A673 (cell line): ENCODE measurements at regions not wholly inside any gene's neighbourhood (a gene's known extent, or its start where the extent isn't known, plus 50 kb on each side); places are given as distances from the start of the nearest gene placed in this dataset.

Experiments
- EZH2 ChIP-seq: fragments of 200-600 bp; sonication (generic); IDR thresholded peaks from 2 replicates; pipeline ENCODE4 v1.6.1; 2017; ENCODE audit warnings: borderline replicate concordance, low read depth, mild to moderate bottlenecking, mixed read lengths, antibody characterized with exemption, low read length; ENCODE audit not compliant: poor library complexity, severe bottlenecking
- TF ChIP-seq, protein P1 (sequence below): fragments of 300-800, 200-600 bp; sonication (generic); conservative IDR thresholded peaks from 2 replicates; pipeline ENCODE4 v1.5.1; 2017; ENCODE audit warnings: low read depth, mild to moderate bottlenecking, antibody characterized with exemption, low read length, moderate library complexity, mixed read lengths

DNA sequence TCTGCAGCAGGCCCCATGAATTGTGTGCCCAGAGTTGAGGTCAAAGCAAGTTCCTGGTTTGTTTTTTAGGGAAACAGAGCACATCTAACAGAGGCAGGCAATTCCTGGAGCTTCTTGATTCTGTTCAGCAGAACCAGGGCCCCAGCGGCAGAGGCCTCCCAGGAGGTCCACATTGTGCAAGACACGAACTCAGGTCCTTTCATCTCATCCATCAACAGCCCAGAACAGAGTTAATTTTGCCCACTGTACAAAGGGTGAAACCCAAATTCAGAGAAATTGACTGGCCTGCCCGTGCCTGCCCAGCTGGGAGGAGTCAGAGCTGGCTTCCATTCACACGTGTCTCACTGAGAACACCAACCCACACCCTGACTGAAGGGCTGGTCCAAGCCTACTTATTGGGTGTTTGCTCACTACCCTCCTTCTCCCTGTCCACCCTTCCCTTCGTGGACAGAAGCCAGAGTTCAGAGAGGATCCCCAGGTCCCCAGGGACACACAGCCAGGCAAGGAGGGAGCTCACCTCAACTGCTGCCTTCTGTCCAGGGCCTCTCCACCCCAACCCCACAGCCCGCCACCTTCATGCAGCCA, 607.1 kb downstream of the TBC1D22A start:
- TF ChIP-seq, protein P1, sequence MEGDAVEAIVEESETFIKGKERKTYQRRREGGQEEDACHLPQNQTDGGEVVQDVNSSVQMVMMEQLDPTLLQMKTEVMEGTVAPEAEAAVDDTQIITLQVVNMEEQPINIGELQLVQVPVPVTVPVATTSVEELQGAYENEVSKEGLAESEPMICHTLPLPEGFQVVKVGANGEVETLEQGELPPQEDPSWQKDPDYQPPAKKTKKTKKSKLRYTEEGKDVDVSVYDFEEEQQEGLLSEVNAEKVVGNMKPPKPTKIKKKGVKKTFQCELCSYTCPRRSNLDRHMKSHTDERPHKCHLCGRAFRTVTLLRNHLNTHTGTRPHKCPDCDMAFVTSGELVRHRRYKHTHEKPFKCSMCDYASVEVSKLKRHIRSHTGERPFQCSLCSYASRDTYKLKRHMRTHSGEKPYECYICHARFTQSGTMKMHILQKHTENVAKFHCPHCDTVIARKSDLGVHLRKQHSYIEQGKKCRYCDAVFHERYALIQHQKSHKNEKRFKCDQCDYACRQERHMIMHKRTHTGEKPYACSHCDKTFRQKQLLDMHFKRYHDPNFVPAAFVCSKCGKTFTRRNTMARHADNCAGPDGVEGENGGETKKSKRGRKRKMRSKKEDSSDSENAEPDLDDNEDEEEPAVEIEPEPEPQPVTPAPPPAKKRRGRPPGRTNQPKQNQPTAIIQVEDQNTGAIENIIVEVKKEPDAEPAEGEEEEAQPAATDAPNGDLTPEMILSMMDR = no peak
- TF ChIP-seq EZH2 = no peak
